ENCODE measurements at regions not wholly inside any gene's neighbourhood (a gene's known extent, or its start where the extent isn't known, plus 50 kb on each side); places are given as distances from the start of the nearest gene placed in this dataset.

- no peak overlapping the region for H3K4me3 ChIP-seq (ENCODE audit: low read length in 2 of 2)
- no peaks in the 10 kb centered on the region for H3K4me1 ChIP-seq (ENCODE audit: control insufficient read depth, insufficient read depth, low read length)
- H3K27ac ChIP-seq (ENCODE audit: low read length): no peak overlapping the region
- no peaks in the 10 kb centered on the region for H3K27me3 ChIP-seq (ENCODE audit: control insufficient read depth in 1 of 2, insufficient read depth in 2 of 2, low read length in 2 of 2)
- no peak overlapping the region for H3K9ac ChIP-seq (ENCODE audit: low read length in 2 of 2)
- no peaks in the 10 kb centered on the region for H3K36me3 ChIP-seq (ENCODE audit: control insufficient read depth in 2 of 2, insufficient read depth in 2 of 2, low read length in 2 of 2)
- no peaks in the 10 kb centered on the region for H3K9me3 ChIP-seq (ENCODE audit: control insufficient read depth in 2 of 2, low read length in 2 of 2)
These were observed 445.5 kb upstream of the ID2 start for GRCh38 chr2:8236391-8236790.

GRCh38 chr2:8238521-8239230 lies 443.2 kb upstream of the ID2 start:
- H3K4me3 ChIP-seq (ENCODE audit: low read length in 2 of 2): no peak overlapping the region
- no peak overlapping the region for H3K9ac ChIP-seq (ENCODE audit: low read length in 2 of 2)
- H3K36me3 ChIP-seq (ENCODE audit: control insufficient read depth in 2 of 2, insufficient read depth in 2 of 2, low read length in 2 of 2): no peaks in the 10 kb centered on the region
- H3K9me3 ChIP-seq (ENCODE audit: control insufficient read depth in 2 of 2, low read length in 2 of 2): no peaks in the 10 kb centered on the region
- no peak overlapping the region for H3K27ac ChIP-seq (ENCODE audit: low read length)
- H3K4me1 ChIP-seq (ENCODE audit: control insufficient read depth, insufficient read depth, low read length): peaks cover 3% of the 10 kb centered on the region
- H3K27me3 ChIP-seq (ENCODE audit: control insufficient read depth in 1 of 2, insufficient read depth in 2 of 2, low read length in 2 of 2): no peaks in the 10 kb centered on the region

GRCh38 chr2:8239531-8240088 lies 442.2 kb upstream of the ID2 start:
- no peaks in the 10 kb centered on the region for H3K36me3 ChIP-seq (ENCODE audit: control insufficient read depth in 2 of 2, insufficient read depth in 2 of 2, low read length in 2 of 2)
- peaks cover 7% of the 10 kb centered on the region for H3K4me1 ChIP-seq (ENCODE audit: control insufficient read depth, insufficient read depth, low read length)
- no peak overlapping the region for H3K9ac ChIP-seq (ENCODE audit: low read length in 2 of 2)
- H3K4me3 ChIP-seq (ENCODE audit: low read length in 2 of 2): no peak overlapping the region
- H3K9me3 ChIP-seq (ENCODE audit: control insufficient read depth in 2 of 2, low read length in 2 of 2): peaks cover 0 to 4% of the 10 kb centered on the region in 2 donors
- H3K27ac ChIP-seq (ENCODE audit: low read length): no peak overlapping the region
- H3K27me3 ChIP-seq (ENCODE audit: control insufficient read depth in 1 of 2, insufficient read depth in 2 of 2, low read length in 2 of 2): no peaks in the 10 kb centered on the region

- Histone ChIP-seq H3K4me3 (ENCODE audit: low read length in 2 of 2) (no peak overlapping the region), H3K27ac (ENCODE audit: low read length) (no peak overlapping the region)
These were observed 440.5 kb upstream of the ID2 start for GRCh38 chr2:8241317-8241716.

GRCh38 chr2:8242739-8243138 lies 439.1 kb upstream of the ID2 start:
- H3K9ac ChIP-seq (ENCODE audit: low read length in 2 of 2): no peak overlapping the region
- no peak overlapping the region for H3K27ac ChIP-seq (ENCODE audit: low read length)
- no peaks in the 10 kb centered on the region for H3K36me3 ChIP-seq (ENCODE audit: control insufficient read depth in 2 of 2, insufficient read depth in 2 of 2, low read length in 2 of 2)
- H3K9me3 ChIP-seq (ENCODE audit: control insufficient read depth in 2 of 2, low read length in 2 of 2): peaks cover 0 to 4% of the 10 kb centered on the region in 2 donors
- no peak overlapping the region for H3K4me3 ChIP-seq (ENCODE audit: low read length in 2 of 2)
- no peaks in the 10 kb centered on the region for H3K27me3 ChIP-seq (ENCODE audit: control insufficient read depth in 1 of 2, insufficient read depth in 2 of 2, low read length in 2 of 2)
- peaks cover 7% of the 10 kb centered on the region for H3K4me1 ChIP-seq (ENCODE audit: control insufficient read depth, insufficient read depth, low read length)

More at GRCh38 chr2:8241317-8241716, 440.5 kb upstream of the ID2 start:
- H3K36me3 ChIP-seq (ENCODE audit: control insufficient read depth in 2 of 2, insufficient read depth in 2 of 2, low read length in 2 of 2): no peaks in the 10 kb centered on the region
- peaks cover 7% of the 10 kb centered on the region for H3K4me1 ChIP-seq (ENCODE audit: control insufficient read depth, insufficient read depth, low read length)
- no peak overlapping the region for H3K9ac ChIP-seq (ENCODE audit: low read length in 2 of 2)
- peaks cover 0 to 4% of the 10 kb centered on the region in 2 donors for H3K9me3 ChIP-seq (ENCODE audit: control insufficient read depth in 2 of 2, low read length in 2 of 2)
- no peaks in the 10 kb centered on the region for H3K27me3 ChIP-seq (ENCODE audit: control insufficient read depth in 1 of 2, insufficient read depth in 2 of 2, low read length in 2 of 2)

- H3K27me3 ChIP-seq (ENCODE audit: control insufficient read depth in 1 of 2, insufficient read depth in 2 of 2, low read length in 2 of 2): no peaks in the 10 kb centered on the region
- H3K9me3 ChIP-seq (ENCODE audit: control insufficient read depth in 2 of 2, low read length in 2 of 2): peaks cover 0 to 4% of the 10 kb centered on the region in 2 donors
These were observed 438.0 kb upstream of the ID2 start for GRCh38 chr2:8243748-8244400.

GRCh38 chr2:8244639-8245038 lies 437.2 kb upstream of the ID2 start:
- Histone ChIP-seq H3K9me3 (ENCODE audit: control insufficient read depth in 2 of 2, low read length in 2 of 2) (peaks cover 0 to 4% of the 10 kb centered on the region in 2 donors), H3K36me3 (ENCODE audit: control insufficient read depth in 2 of 2, insufficient read depth in 2 of 2, low read length in 2 of 2) (no peaks in the 10 kb centered on the region), H3K27ac (ENCODE audit: low read length) (no peak overlapping the region), H3K4me1 (ENCODE audit: control insufficient read depth, insufficient read depth, low read length) (peaks cover 14% of the 10 kb centered on the region), H3K27me3 (ENCODE audit: control insufficient read depth in 1 of 2, insufficient read depth in 2 of 2, low read length in 2 of 2) (no peaks in the 10 kb centered on the region), H3K9ac (ENCODE audit: low read length in 2 of 2) (no peak overlapping the region), H3K4me3 (ENCODE audit: low read length in 2 of 2) (no peak overlapping the region)

More at GRCh38 chr2:8243748-8244400, 438.0 kb upstream of the ID2 start:
- H3K4me3 ChIP-seq (ENCODE audit: low read length in 2 of 2): no peak overlapping the region
- H3K27ac ChIP-seq (ENCODE audit: low read length): no peak overlapping the region
- H3K36me3 ChIP-seq (ENCODE audit: control insufficient read depth in 2 of 2, insufficient read depth in 2 of 2, low read length in 2 of 2): no peaks in the 10 kb centered on the region
- peaks cover 14% of the 10 kb centered on the region for H3K4me1 ChIP-seq (ENCODE audit: control insufficient read depth, insufficient read depth, low read length)
- H3K9ac ChIP-seq (ENCODE audit: low read length in 2 of 2): no peak overlapping the region

- H3K27me3 ChIP-seq (ENCODE audit: control insufficient read depth in 1 of 2, insufficient read depth in 2 of 2, low read length in 2 of 2): no peaks in the 10 kb centered on the region
- H3K4me1 ChIP-seq (ENCODE audit: control insufficient read depth, insufficient read depth, low read length): peaks cover 14% of the 10 kb centered on the region
- H3K4me3 ChIP-seq (ENCODE audit: low read length in 2 of 2): no peak overlapping the region
- H3K36me3 ChIP-seq (ENCODE audit: control insufficient read depth in 2 of 2, insufficient read depth in 2 of 2, low read length in 2 of 2): no peaks in the 10 kb centered on the region
- no peak overlapping the region for H3K9ac ChIP-seq (ENCODE audit: low read length in 2 of 2)
- no peak overlapping the region for H3K27ac ChIP-seq (ENCODE audit: low read length)
- H3K9me3 ChIP-seq (ENCODE audit: control insufficient read depth in 2 of 2, low read length in 2 of 2): peaks cover 0 to 4% of the 10 kb centered on the region in 2 donors
These were observed 435.7 kb upstream of the ID2 start for GRCh38 chr2:8246137-8246536.

- Histone ChIP-seq H3K9ac (ENCODE audit: low read length in 2 of 2) (no peak overlapping the region), H3K27me3 (ENCODE audit: control insufficient read depth in 1 of 2, insufficient read depth in 2 of 2, low read length in 2 of 2) (no peaks in the 10 kb centered on the region), H3K36me3 (ENCODE audit: control insufficient read depth in 2 of 2, insufficient read depth in 2 of 2, low read length in 2 of 2) (no peaks in the 10 kb centered on the region), H3K9me3 (ENCODE audit: control insufficient read depth in 2 of 2, low read length in 2 of 2) (peaks cover 0 to 4% of the 10 kb centered on the region in 2 donors), H3K4me1 (ENCODE audit: control insufficient read depth, insufficient read depth, low read length) (peaks cover 13% of the 10 kb centered on the region), H3K27ac (ENCODE audit: low read length) (peak overlapping the region; percentile 18), H3K4me3 (ENCODE audit: low read length in 2 of 2) (no peak overlapping the region)
These were observed 433.8 kb upstream of the ID2 start for GRCh38 chr2:8247905-8248622.

- Histone ChIP-seq H3K27me3 (ENCODE audit: control insufficient read depth in 1 of 2, insufficient read depth in 2 of 2, low read length in 2 of 2) (no peaks in the 10 kb centered on the region), H3K9ac (ENCODE audit: low read length in 2 of 2) (no peak overlapping the region), H3K4me1 (ENCODE audit: control insufficient read depth, insufficient read depth, low read length) (peaks cover 11% of the 10 kb centered on the region), H3K4me3 (ENCODE audit: low read length in 2 of 2) (no peak overlapping the region), H3K27ac (ENCODE audit: low read length) (no peak overlapping the region), H3K36me3 (ENCODE audit: control insufficient read depth in 2 of 2, insufficient read depth in 2 of 2, low read length in 2 of 2) (no peaks in the 10 kb centered on the region), H3K9me3 (ENCODE audit: control insufficient read depth in 2 of 2, low read length in 2 of 2) (peaks cover 0 to 4% of the 10 kb centered on the region in 2 donors)
These were observed 433.3 kb upstream of the ID2 start for GRCh38 chr2:8248623-8248957.

Data from stomach smooth muscle (tissue), 2 donors.